Uterus (tissue), 2 donors: ENCODE measurements at regions not wholly inside any gene's neighbourhood (a gene's known extent, or its start where the extent isn't known, plus 50 kb on each side); places are given as distances from the start of the nearest gene placed in this dataset.

ENCODE experiments used
- CTCF ChIP-seq, 4 experiments: fragments of 200-600 bp in 2 of 4; fragments of 450-650 bp in 2 of 4; sonication (generic) in 2 of 4; IDR thresholded peaks; one replicate each; pipeline ENCODE4 v1.5.1; 2016 to 2019; ENCODE audit warnings: antibody characterized with exemption in 4 of 4, mild to moderate bottlenecking in 2 of 4, moderate library complexity in 1 of 4
- POLR2A ChIP-seq, 2 donors: fragments of 450-650 bp; IDR thresholded peaks; one replicate each; pipeline ENCODE4 v1.6.1; 2016; ENCODE audit warnings: antibody characterized with exemption in 2 of 2, mild to moderate bottlenecking in 1 of 2, moderate library complexity in 1 of 2

DNA sequence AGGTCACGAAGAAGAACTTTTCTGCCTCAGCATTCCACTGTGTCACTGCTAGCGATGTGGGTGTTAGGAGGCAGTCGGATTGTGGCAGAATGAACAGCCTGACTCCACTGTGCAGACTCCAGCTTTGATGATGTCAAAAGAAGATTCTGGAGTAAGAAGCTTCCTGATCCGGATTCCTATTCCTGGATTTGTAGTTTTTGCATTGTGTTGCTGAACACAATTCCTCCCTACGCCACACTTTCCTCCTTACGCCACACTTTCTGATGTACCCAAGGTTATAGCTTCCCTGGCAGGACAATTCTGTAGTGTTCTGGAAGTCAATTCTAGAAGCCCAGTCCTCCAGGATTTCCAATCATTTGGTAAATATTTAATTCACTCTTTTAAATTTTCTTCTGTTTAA is 665.2 kb upstream of the ADGRL2 start:
- TF ChIP-seq CTCF (IDR thresholded peaks at IDR 0.05) = no peak
- no peak for TF ChIP-seq POLR2A (IDR thresholded peaks at IDR 0.05)
